Sigmoid colon (tissue), 6 donors: ENCODE measurements at regions not wholly inside any gene's neighbourhood (a gene's known extent, or its start where the extent isn't known, plus 50 kb on each side); places are given as distances from the start of the nearest gene placed in this dataset.

Experiments used
- DNase-seq: peaks from one replicate; pipeline ENCODE4 v3.0.0-alpha.2; 2019
- H3K27ac ChIP-seq, 4 donors: fragments of 200-600 bp; sonication (generic); one replicate each; pipeline ENCODE4 v1.5.1; 2016 to 2019; ENCODE audit warnings: mild to moderate bottlenecking in 1 of 4
- H3K27me3 ChIP-seq, 3 donors: fragments of 200-600 bp; sonication (generic); one replicate each; pipeline ENCODE4 v1.5.1; 2019; ENCODE audit warnings: mild to moderate bottlenecking in 1 of 3
- H3K36me3 ChIP-seq, 4 donors: fragments of 200-600 bp; sonication (generic); one replicate each; pipeline ENCODE4 v1.5.1; 2016 to 2019
- H3K4me1 ChIP-seq, 4 donors: fragments of 200-600 bp; sonication (generic); one replicate each; pipeline ENCODE4 v1.5.1; 2017 to 2019
- H3K4me3 ChIP-seq, 4 donors: fragments of 200-600 bp; sonication (generic); one replicate each; pipeline ENCODE4 v1.5.1; 2017 to 2019; ENCODE audit warnings: mild to moderate bottlenecking in 2 of 4, moderate library complexity in 1 of 4
- H3K9me3 ChIP-seq, 4 donors: fragments of 200-600 bp in 3 of 4; sonication (generic) in 3 of 4; one replicate each; pipeline versions ENCODE4 v1.5.1 to v1.6.1; 2013 to 2019
- CTCF ChIP-seq, 4 experiments: fragments of 450-650 bp in 3 of 4; fragments of 200-600 bp in 1 of 4; IDR thresholded peaks; one replicate each; pipeline ENCODE4 v1.5.1; 2016 to 2019; ENCODE audit warnings: antibody characterized with exemption in 4 of 4, mild to moderate bottlenecking in 3 of 4, moderate library complexity in 2 of 4
- EP300 ChIP-seq, 4 donors: sonication (generic); formaldehyde crosslinking; IDR thresholded peaks; one replicate each; pipeline ENCODE4 v1.6.1; 2017; ENCODE audit warnings: antibody characterized with exemption in 4 of 4
- POLR2A ChIP-seq, 2 donors: fragments of 450-650 bp; IDR thresholded peaks; one replicate each; pipeline ENCODE4 v1.6.1; 2016; ENCODE audit warnings: antibody characterized with exemption in 2 of 2, mild to moderate bottlenecking in 2 of 2, moderate library complexity in 2 of 2
- POLR2AphosphoS5 ChIP-seq, 4 donors: sonication (generic); formaldehyde crosslinking; IDR thresholded peaks; one replicate each; pipeline ENCODE4 v1.6.1; 2017; ENCODE audit warnings: antibody characterized with exemption in 4 of 4
- WGBS, 2 donors: extraction: QIAGEN DNeasy Blood & Tissue Kit; methylation state at CpG; one replicate each; pipeline ENCODE4 v1.1.7; 2013; 5-methylcytosine and 5-hydroxymethylcytosine counted together
- intact Hi-C: fragments of 100-400 bp; cut with DNase I; formaldehyde crosslinking; loops from one replicate; pipeline ENCODE4 v1.15.1; 2023
- donor health status: healthy with polysubstance abuse.
- donor health status: healthy.

GRCh38 chr17:69779378-69780214 lies 295.4 kb upstream of the KCNJ16 start:
- H3K27me3 ChIP-seq: no peaks in the 10 kb centered on the region
- intact Hi-C loops: no loop called here
- TF ChIP-seq CTCF (IDR thresholded peaks at IDR 0.05) (no peak), POLR2A (IDR thresholded peaks at IDR 0.05) (no peak), EP300 (IDR thresholded peaks at IDR 0.05) (no peak), POLR2AphosphoS5 (IDR thresholded peaks at IDR 0.05) (no peak)
- H3K4me3 ChIP-seq: no peak overlapping the region
- no peaks in the 10 kb centered on the region for H3K36me3 ChIP-seq
- no peaks in the 10 kb centered on the region for H3K9me3 ChIP-seq
- no peak overlapping the region for H3K27ac ChIP-seq
- H3K4me1 ChIP-seq: no peaks in the 10 kb centered on the region
- 83 to 89% methylated on average over 8 of the region's 8 CpGs for WGBS, 2 donors
- no peak for DNase-seq

- WGBS, 2 donors: 89 to 90% methylated on average over 3 of the region's 3 CpGs
- DNase-seq: no peak
- TF ChIP-seq POLR2A (IDR thresholded peaks at IDR 0.05) (no peak), CTCF (IDR thresholded peaks at IDR 0.05) (no peak), EP300 (IDR thresholded peaks at IDR 0.05) (no peak), POLR2AphosphoS5 (IDR thresholded peaks at IDR 0.05) (no peak)
- Histone ChIP-seq H3K4me1 (no peaks in the 10 kb centered on the region), H3K4me3 (no peak overlapping the region), H3K27ac (no peak overlapping the region), H3K36me3 (no peaks in the 10 kb centered on the region), H3K27me3 (no peaks in the 10 kb centered on the region), H3K9me3 (no peaks in the 10 kb centered on the region)
- intact Hi-C loops: no loop called here
These were observed 291.2 kb upstream of the KCNJ16 start for GRCh38 chr17:69783865-69784264.

- Histone ChIP-seq H3K9me3 (no peaks in the 10 kb centered on the region), H3K27me3 (no peaks in the 10 kb centered on the region), H3K27ac (no peak overlapping the region), H3K4me3 (no peak overlapping the region), H3K4me1 (no peaks in the 10 kb centered on the region), H3K36me3 (no peaks in the 10 kb centered on the region)
- TF ChIP-seq POLR2AphosphoS5 (IDR thresholded peaks at IDR 0.05) (no peak), EP300 (IDR thresholded peaks at IDR 0.05) (no peak), CTCF (IDR thresholded peaks at IDR 0.05) (no peak)
- no peak for DNase-seq
- 87 to 88% methylated on average over 2 of the region's 2 CpGs for WGBS, 2 donors
- intact Hi-C loops: no loop called here
These were observed 286.1 kb upstream of the KCNJ16 start for GRCh38 chr17:69788957-69789356.

- no peak overlapping the region for H3K27ac ChIP-seq
- no peaks in the 10 kb centered on the region for H3K4me1 ChIP-seq
- no peaks in the 10 kb centered on the region for H3K9me3 ChIP-seq
- 61 to 67% methylated on average over 1 of the region's 1 CpG for WGBS, 2 donors
- no peak for DNase-seq
- no peaks in the 10 kb centered on the region for H3K27me3 ChIP-seq
- TF ChIP-seq CTCF (IDR thresholded peaks at IDR 0.05) (no peak), POLR2A (IDR thresholded peaks at IDR 0.05) (no peak), EP300 (IDR thresholded peaks at IDR 0.05) (no peak), POLR2AphosphoS5 (IDR thresholded peaks at IDR 0.05) (no peak)
- H3K36me3 ChIP-seq: no peaks in the 10 kb centered on the region
- intact Hi-C loops: no loop called here
- H3K4me3 ChIP-seq: no peak overlapping the region
These were observed 278.9 kb upstream of the KCNJ16 start for GRCh38 chr17:69796078-69796477.

- no peaks in the 10 kb centered on the region for H3K9me3 ChIP-seq
- TF ChIP-seq POLR2AphosphoS5 (IDR thresholded peaks at IDR 0.05): no peak
- no peak for TF ChIP-seq POLR2A (IDR thresholded peaks at IDR 0.05)
- TF ChIP-seq CTCF (IDR thresholded peaks at IDR 0.05): no peak
- TF ChIP-seq EP300 (IDR thresholded peaks at IDR 0.05): no peak
- no peaks in the 10 kb centered on the region for H3K27me3 ChIP-seq
- intact Hi-C loops: no loop called here
- no peaks in the 10 kb centered on the region for H3K36me3 ChIP-seq
- WGBS, 2 donors: 92 to 93% methylated on average over 3 of the region's 3 CpGs
- no peak overlapping the region for H3K27ac ChIP-seq
- DNase-seq: no peak
- H3K4me1 ChIP-seq: no peaks in the 10 kb centered on the region
- no peak overlapping the region for H3K4me3 ChIP-seq
These were observed 274.2 kb upstream of the KCNJ16 start for GRCh38 chr17:69800870-69801269.
